GM21381 (cell line): ENCODE measurements at regions not wholly inside any gene's neighbourhood (a gene's known extent, or its start where the extent isn't known, plus 50 kb on each side); places are given as distances from the start of the nearest gene placed in this dataset.
"Not testable (repeated sequence)": the region's sequence is repeated elsewhere in the genome, so short reads cannot be mapped to it uniquely, and the experiment has no call there.

Source experiments
- ATAC-seq: cut with Tn5 transposase; IDR thresholded peaks from one replicate; pipeline ENCODE4 v1.9.1; 2021; ENCODE audit warnings: mild to moderate bottlenecking, moderate library complexity; ENCODE audit not compliant: unreplicated experiment

- not testable (repeated sequence) for ATAC-seq
Observed at GRCh38 chrY:25973746-25974145, 351.8 kb downstream of the CDY1 start.

- ATAC-seq: not testable (repeated sequence)
Observed at GRCh38 chrY:25987720-25988119, 365.8 kb downstream of the CDY1 start.

DNA sequence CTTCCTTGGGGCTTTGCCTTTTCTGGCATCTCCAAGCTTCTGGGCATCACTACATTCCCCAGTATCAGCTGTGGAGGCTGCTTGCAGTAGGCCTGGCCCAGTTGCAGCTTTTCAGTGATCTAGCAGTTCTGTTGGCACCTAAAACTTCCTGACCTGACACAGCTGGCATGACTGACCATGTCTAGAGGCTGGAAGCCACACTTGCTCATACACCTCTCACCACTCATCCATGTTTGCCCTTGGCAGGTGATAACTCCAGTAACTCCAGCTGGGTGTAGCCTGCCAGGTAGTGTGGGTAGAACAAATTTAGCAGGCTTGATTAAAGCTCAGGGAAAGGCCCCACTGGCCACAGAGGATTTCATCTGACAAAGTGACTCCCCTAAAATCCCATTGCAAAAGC, 377.9 kb downstream of the CDY1 start:
- not testable (repeated sequence) for ATAC-seq

GRCh38 chrY:26047365-26047764, 425.4 kb downstream of the CDY1 start:
- ATAC-seq: not testable (repeated sequence)

GRCh38 chrY:26057949-26058348, 436.0 kb downstream of the CDY1 start:
- ATAC-seq: not testable (repeated sequence)

DNA sequence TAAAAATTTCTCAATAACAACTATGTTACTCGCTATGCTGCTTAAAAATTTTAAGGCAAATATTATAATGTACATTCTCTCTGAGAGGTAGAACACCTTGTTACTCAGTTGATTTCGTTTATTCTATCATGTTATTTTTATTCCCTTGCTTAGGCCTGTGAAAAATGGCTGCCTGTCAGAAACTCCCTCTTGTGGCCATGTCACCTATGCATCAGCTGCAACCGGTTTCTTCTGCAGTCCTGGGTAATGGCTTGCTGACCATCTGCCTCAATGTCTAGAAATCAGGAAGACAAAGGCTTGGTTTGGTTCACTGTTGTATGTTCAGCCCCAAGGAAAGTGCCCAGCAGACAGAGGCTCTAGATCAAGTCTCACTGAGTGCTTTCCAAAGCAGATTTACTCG, 437.3 kb downstream of the CDY1 start:
- ATAC-seq: not testable (repeated sequence)

- ATAC-seq: peak; percentile 57
Observed at GRCh38 chrY:26073167-26073566, 451.2 kb downstream of the CDY1 start.

DNA sequence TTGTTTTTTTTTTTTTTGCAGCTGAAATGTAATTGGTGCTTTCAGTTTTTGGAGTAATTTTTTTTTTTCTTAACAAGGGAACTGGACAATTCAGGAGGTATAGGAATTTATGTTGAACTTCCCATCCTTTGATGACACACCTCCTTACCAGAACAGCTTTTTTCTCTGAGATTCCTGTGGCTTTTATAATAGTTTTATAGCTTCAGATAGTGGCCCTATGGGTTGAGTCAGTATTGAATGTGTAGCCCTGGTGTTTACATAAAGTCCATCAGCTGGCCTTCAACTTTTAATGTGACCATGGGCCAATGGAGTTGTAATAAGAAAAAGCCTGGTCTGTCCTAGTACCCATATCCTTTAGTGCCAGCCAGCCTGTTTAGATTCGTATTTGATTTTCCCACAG, 457.5 kb downstream of the CDY1 start:
- ATAC-seq: not testable (repeated sequence)

DNA sequence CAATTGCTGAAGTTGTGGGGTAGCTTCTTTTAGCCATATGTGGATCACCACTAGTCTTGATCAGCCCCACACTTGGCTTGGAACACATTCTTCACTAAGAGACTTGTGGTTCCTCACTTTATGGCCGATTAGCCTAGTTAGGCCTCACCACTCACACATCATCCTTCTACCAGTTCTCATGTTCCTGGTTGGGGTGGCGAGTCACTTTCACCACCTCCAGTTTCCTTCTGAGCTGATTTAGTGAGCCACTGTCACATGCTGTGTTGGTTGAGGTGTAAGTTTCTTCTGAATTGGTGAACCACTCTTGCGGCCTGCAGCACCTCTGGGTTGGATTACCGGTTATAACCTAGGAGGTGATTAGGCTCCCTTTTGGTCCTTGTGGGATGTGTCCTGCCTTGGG, 459.3 kb downstream of the CDY1 start:
- not testable (repeated sequence) for ATAC-seq

- not testable (repeated sequence) for ATAC-seq
Observed at GRCh38 chrY:26087153-26087552, 465.2 kb downstream of the CDY1 start.
